HEK293 (cell line): ENCODE measurements at regions not wholly inside any gene's neighbourhood (a gene's known extent, or its start where the extent isn't known, plus 50 kb on each side); places are given as distances from the start of the nearest gene placed in this dataset.

Experiments
- MEIS1 ChIP-seq: sonication (generic); formaldehyde crosslinking; IDR thresholded peaks from 2 replicates; pipeline ENCODE4 v1.8.1; 2022; ENCODE audit warnings: missing genetic modification reagents, mild to moderate bottlenecking, borderline replicate concordance
- YY1 ChIP-seq: fragments of 450-650 bp; formaldehyde crosslinking; IDR thresholded peaks from 2 replicates; pipeline ENCODE4 v1.5.1; 2018; ENCODE audit warnings: missing biosample characterization, missing genetic modification characterization
- ZNF211 ChIP-seq: fragments of 450-650 bp; formaldehyde crosslinking; IDR thresholded peaks from 2 replicates; pipeline ENCODE4 v1.5.1; 2016; ENCODE audit warnings: low read depth, missing biosample characterization, missing genetic modification characterization
- TF ChIP-seq, protein P1 (sequence below): fragments of 450-650 bp; formaldehyde crosslinking; IDR thresholded peaks from 2 replicates; pipeline ENCODE4 v1.5.1; 2016; ENCODE audit warnings: missing biosample characterization, missing genetic modification characterization
- TF ChIP-seq, protein P2 (sequence below): fragments of 450-650 bp; formaldehyde crosslinking; IDR thresholded peaks from 2 replicates; pipeline ENCODE4 v1.5.1; 2016; ENCODE audit warnings: missing biosample characterization, missing genetic modification characterization
- TF ChIP-seq, protein P3 (sequence below): fragments of 450-650 bp; IDR thresholded peaks from 2 replicates; pipeline ENCODE4 v1.5.1; 2018; ENCODE audit warnings: missing biosample characterization, missing genetic modification characterization

DNA sequence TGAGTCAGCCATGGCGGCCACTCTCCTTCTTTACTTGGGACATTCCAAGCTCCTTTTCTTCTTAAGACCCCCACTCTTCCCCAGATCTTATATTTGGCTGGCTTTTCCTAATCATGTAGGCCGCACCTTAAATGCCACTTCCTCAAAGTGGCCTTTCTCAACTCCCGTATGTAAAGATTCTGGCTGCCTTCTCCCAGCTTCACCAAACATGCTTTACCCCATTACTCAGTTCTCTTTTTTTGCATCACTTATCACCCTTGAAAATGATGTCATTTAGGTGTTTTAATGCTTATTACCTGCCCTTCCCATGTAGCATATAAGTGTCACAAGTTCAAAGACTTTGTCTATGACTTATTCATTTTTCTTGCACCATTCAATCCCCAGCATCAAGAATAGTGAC, 810.1 kb upstream of the CELF2 start:
- no peak for TF ChIP-seq YY1
- no peak for TF ChIP-seq ZNF211
- TF ChIP-seq, protein P1, sequence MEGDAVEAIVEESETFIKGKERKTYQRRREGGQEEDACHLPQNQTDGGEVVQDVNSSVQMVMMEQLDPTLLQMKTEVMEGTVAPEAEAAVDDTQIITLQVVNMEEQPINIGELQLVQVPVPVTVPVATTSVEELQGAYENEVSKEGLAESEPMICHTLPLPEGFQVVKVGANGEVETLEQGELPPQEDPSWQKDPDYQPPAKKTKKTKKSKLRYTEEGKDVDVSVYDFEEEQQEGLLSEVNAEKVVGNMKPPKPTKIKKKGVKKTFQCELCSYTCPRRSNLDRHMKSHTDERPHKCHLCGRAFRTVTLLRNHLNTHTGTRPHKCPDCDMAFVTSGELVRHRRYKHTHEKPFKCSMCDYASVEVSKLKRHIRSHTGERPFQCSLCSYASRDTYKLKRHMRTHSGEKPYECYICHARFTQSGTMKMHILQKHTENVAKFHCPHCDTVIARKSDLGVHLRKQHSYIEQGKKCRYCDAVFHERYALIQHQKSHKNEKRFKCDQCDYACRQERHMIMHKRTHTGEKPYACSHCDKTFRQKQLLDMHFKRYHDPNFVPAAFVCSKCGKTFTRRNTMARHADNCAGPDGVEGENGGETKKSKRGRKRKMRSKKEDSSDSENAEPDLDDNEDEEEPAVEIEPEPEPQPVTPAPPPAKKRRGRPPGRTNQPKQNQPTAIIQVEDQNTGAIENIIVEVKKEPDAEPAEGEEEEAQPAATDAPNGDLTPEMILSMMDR (tag by site-specific recombination) = no peak
- TF ChIP-seq, protein P2, sequence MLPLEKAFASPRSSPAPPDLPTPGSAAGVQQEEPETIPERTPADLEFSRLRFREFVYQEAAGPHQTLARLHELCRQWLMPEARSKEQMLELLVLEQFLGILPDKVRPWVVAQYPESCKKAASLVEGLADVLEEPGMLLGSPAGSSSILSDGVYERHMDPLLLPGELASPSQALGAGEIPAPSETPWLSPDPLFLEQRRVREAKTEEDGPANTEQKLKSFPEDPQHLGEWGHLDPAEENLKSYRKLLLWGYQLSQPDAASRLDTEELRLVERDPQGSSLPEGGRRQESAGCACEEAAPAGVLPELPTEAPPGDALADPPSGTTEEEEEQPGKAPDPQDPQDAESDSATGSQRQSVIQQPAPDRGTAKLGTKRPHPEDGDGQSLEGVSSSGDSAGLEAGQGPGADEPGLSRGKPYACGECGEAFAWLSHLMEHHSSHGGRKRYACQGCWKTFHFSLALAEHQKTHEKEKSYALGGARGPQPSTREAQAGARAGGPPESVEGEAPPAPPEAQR (tag by site-specific recombination) = no peak
- TF ChIP-seq, protein P3, sequence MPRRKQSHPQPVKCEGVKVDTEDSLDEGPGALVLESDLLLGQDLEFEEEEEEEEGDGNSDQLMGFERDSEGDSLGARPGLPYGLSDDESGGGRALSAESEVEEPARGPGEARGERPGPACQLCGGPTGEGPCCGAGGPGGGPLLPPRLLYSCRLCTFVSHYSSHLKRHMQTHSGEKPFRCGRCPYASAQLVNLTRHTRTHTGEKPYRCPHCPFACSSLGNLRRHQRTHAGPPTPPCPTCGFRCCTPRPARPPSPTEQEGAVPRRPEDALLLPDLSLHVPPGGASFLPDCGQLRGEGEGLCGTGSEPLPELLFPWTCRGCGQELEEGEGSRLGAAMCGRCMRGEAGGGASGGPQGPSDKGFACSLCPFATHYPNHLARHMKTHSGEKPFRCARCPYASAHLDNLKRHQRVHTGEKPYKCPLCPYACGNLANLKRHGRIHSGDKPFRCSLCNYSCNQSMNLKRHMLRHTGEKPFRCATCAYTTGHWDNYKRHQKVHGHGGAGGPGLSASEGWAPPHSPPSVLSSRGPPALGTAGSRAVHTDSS = no peak
- TF ChIP-seq MEIS1 (CRISPR knock-in tag) = no peak
